Dedifferentiated amniotic fluid mesenchymal stem cell (primary cell): ENCODE measurements at regions not wholly inside any gene's neighbourhood (a gene's known extent, or its start where the extent isn't known, plus 50 kb on each side); places are given as distances from the start of the nearest gene placed in this dataset.
"Not testable (repeated sequence)": the region's sequence is repeated elsewhere in the genome, so short reads cannot be mapped to it uniquely, and the experiment has no call there.

Source experiments
- DNase-seq: peaks from one replicate; pipeline ENCODE4 v3.0.0-alpha.2; 2016; ENCODE audit errors: extremely low spot score

- DNase-seq: peak; percentile 67
Measured at GRCh38 chrX:44675362-44676024, 132.8 kb upstream of the FUNDC1 start.

GRCh38 chrX:44674906-44675305, 132.2 kb upstream of the FUNDC1 start:
- DNase-seq: no peak

GRCh38 chrX:44669626-44670025, 127.0 kb upstream of the FUNDC1 start:
- DNase-seq: no peak

- no peak for DNase-seq
Measured at GRCh38 chrX:44667771-44668170, 125.1 kb upstream of the FUNDC1 start.

GRCh38 chrX:44657718-44658246, 115.1 kb upstream of the FUNDC1 start:
- DNase-seq: not testable (repeated sequence)

GRCh38 chrX:44651358-44651757, 108.7 kb upstream of the FUNDC1 start:
- DNase-seq: no peak

- no peak for DNase-seq
Measured at GRCh38 chrX:44643723-44644122, 101.1 kb upstream of the FUNDC1 start.

- no peak for DNase-seq
Measured at GRCh38 chrX:44637282-44637681, 94.6 kb upstream of the FUNDC1 start.

- DNase-seq: no peak
Measured at GRCh38 chrX:44621078-44621477, 78.4 kb upstream of the FUNDC1 start.

- no peak for DNase-seq
Measured at GRCh38 chrX:44619039-44619438, 76.4 kb upstream of the FUNDC1 start.

GRCh38 chrX:44596277-44596676, 53.6 kb upstream of the FUNDC1 start:
- DNase-seq: no peak
